Bronchial epithelial cell (primary cell): ENCODE measurements at regions not wholly inside any gene's neighbourhood (a gene's known extent, or its start where the extent isn't known, plus 50 kb on each side); places are given as distances from the start of the nearest gene placed in this dataset.
"Not testable (repeated sequence)": the region's sequence is repeated elsewhere in the genome, so short reads cannot be mapped to it uniquely, and the experiment has no call there.

Experiments used
- DNase-seq: peaks from one replicate; pipeline ENCODE4 v3.0.0-alpha.2; 2010; ENCODE audit warnings: low read depth
- FAIRE-seq: peaks from 2 replicates; lab custom pipeline; 2011; peaks lifted over from hg19 to GRCh38; lab: Jason Lieb, UNC
- H3K27me3 ChIP-seq: 2 replicates; pipeline ENCODE4 v1.5.1; 2011; ENCODE audit warnings: low read length; ENCODE audit not compliant: control insufficient read depth, insufficient read depth
- H3K36me3 ChIP-seq: 2 replicates; pipeline ENCODE4 v1.5.1; 2011; ENCODE audit warnings: low read length; ENCODE audit not compliant: control insufficient read depth, insufficient read depth
- H3K4me3 ChIP-seq: 2 replicates; pipeline ENCODE4 v1.5.1; 2011; ENCODE audit warnings: mild to moderate bottlenecking, low read depth, low read length, control low read depth
- CTCF ChIP-seq: IDR thresholded peaks from 2 replicates; pipeline ENCODE4 v1.5.1; 2011; ENCODE audit warnings: mild to moderate bottlenecking, moderate library complexity, low read length, control low read depth, inconsistent platforms; ENCODE audit not compliant: insufficient read depth, severe bottlenecking

DNA sequence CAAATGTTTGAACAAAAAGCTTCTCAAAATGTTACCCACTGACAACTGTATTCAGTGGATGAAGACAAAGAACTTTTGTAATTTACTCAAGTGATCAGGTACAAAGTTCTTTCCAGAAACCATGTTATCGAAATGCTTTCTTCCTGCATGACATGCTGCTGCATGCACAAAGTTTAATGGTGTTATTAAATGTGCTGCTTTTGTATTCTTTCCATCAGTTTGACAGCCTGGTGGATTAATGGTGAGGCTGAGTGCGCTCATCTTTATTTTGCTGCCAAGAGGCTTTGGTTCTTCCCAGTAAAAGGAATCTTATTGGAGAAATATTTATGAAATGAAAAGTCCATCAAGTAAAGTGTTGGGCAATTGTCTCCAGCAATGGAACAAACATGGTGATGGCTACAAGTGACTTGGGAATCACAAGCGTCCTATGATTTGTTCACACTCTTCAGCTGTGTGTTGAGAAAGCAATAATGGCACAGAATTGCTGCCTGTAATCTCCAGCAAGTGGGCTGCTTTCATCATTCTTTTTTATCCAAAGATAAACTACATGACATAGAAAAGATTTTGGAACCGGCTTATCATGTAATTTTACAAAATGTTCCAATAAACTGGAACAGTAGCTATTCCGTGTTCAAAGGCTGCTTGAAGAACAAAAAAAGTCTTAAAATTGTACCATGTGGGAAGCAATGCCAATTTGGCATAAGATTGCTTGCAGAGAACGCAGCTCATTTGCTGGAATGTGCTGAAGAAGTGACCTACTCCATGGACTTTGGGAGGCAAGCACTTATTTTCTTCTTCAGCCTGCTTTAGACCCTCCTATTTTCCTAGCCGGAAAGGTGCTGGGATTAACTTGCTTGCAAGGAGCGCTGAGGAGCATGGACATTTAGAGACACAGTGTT lies 153.1 kb downstream of the HSD17B3 start:
- FAIRE-seq (no peak), DNase-seq (no peak)
- no peak overlapping the region for H3K4me3 ChIP-seq
- H3K36me3 ChIP-seq, result no peaks in the 10 kb centered on the region
- H3K27me3 ChIP-seq, result peaks cover 2% of the 10 kb centered on the region
- TF ChIP-seq CTCF, result no peak

GRCh38 chr9:96147029-96147428 lies 154.9 kb downstream of the HSD17B3 start:
- H3K36me3 ChIP-seq, FAIRE-seq, H3K4me3 ChIP-seq, H3K27me3 ChIP-seq, DNase-seq: not testable (repeated sequence)

GRCh38 chr9:96141666-96142065 lies 160.3 kb downstream of the HSD17B3 start:
- no peak for DNase-seq
- no peak for FAIRE-seq
- Histone ChIP-seq H3K27me3 (peaks cover 2% of the 10 kb centered on the region), H3K4me3 (no peak overlapping the region), H3K36me3 (no peaks in the 10 kb centered on the region)
- no peak for TF ChIP-seq CTCF

DNA sequence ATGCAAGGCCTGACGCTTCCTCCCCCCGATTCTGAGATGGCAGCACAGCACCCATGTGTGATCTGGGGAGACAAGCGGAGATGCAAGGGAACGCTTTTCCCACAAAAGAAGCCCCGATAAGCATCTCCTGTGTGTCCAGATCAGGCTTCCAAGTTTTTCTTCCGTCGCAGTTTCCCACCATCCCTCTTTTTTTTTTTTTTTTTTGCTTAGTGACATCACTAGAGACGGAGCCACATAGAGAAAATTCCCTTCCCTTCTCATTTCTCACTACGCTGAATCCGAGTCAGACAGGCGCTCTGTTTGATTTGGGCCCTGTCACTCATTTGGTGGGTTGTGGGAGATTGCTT lies 160.9 kb downstream of the HSD17B3 start:
- H3K27me3 ChIP-seq, result peaks cover 2% of the 10 kb centered on the region
- TF ChIP-seq CTCF, result no peak
- H3K36me3 ChIP-seq, result no peaks in the 10 kb centered on the region
- FAIRE-seq, result no peak
- no peak overlapping the region for H3K4me3 ChIP-seq
- DNase-seq, result no peak

- Histone ChIP-seq H3K4me3 (no peak overlapping the region), H3K27me3 (peaks cover 2% of the 10 kb centered on the region), H3K36me3 (no peaks in the 10 kb centered on the region)
- TF ChIP-seq CTCF, result no peak
- no peak for FAIRE-seq
- no peak for DNase-seq
Measured at GRCh38 chr9:96140296-96141127, 161.5 kb downstream of the HSD17B3 start.

DNA sequence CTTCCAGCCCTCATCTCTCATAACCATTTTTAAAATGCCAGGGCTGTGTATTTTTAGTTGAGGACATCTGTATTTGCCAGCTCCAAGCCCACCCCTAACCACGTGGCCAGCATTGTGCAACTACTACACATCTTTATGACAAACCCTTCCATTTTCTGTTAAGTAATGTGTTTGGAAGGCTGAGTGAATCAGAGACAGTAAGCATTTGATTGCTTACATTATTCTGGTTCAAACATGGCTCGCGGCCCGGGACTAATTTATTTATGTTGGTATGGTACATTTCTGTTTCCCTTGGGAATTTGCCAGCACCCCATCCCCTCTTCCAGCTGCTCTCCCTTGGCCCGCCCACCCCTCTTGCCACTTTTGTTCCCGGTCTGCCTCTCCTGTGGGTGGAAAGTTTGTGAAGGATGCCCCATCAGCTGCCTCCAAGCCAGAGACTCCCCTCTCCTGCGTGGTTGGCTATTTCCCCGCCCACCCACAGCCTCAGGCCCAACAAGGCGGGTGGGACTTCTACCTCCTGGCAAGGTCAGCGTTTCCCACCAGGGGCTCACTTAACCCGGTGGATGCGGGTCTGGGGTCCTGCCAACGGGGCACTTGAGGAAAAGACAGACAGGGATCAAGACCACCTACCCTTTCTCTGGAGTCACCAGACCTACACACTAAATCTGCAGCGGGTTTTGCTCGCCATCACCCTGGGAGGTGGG lies 162.2 kb downstream of the HSD17B3 start:
- Histone ChIP-seq H3K36me3 (no peaks in the 10 kb centered on the region), H3K4me3 (no peak overlapping the region), H3K27me3 (peaks cover 3% of the 10 kb centered on the region)
- FAIRE-seq (no peak), DNase-seq (peak; percentile 61)
- TF ChIP-seq CTCF, result no peak
